ENCODE measurements at regions not wholly inside any gene's neighbourhood (a gene's known extent, or its start where the extent isn't known, plus 50 kb on each side); places are given as distances from the start of the nearest gene placed in this dataset.

GRCh38 chr16:89027281-89027680 is 50.3 kb upstream of the CBFA2T3 start:
- Histone ChIP-seq H3K4me1 (ENCODE audit: control insufficient read depth, insufficient read depth, low read length) (no peaks in the 10 kb centered on the region), H3K9me3 (replicated peaks; ENCODE audit: control insufficient read depth, low read depth, low read length) (peaks cover 6% of the 10 kb centered on the region), H3K36me3 (ENCODE audit: control insufficient read depth, insufficient read depth, low read length) (no peaks in the 10 kb centered on the region), H3K4me3 (ENCODE audit: low read length) (no peak overlapping the region), H3K27ac (ENCODE audit: low read length) (no peak overlapping the region), H3K27me3 (ENCODE audit: control insufficient read depth, insufficient read depth, low read length) (peaks cover 22% of the 10 kb centered on the region)
- no peak for DNase-seq
- no CpG with 5 or more reads among the region's 1 CpG for WGBS (ENCODE audit: insufficient coverage)

- Histone ChIP-seq H3K27ac (ENCODE audit: low read length) (no peak overlapping the region), H3K9me3 (replicated peaks; ENCODE audit: control insufficient read depth, low read depth, low read length) (no peaks in the 10 kb centered on the region), H3K27me3 (ENCODE audit: control insufficient read depth, insufficient read depth, low read length) (peaks cover 13% of the 10 kb centered on the region), H3K4me3 (ENCODE audit: low read length) (no peak overlapping the region), H3K4me1 (ENCODE audit: control insufficient read depth, insufficient read depth, low read length) (no peaks in the 10 kb centered on the region), H3K36me3 (ENCODE audit: control insufficient read depth, insufficient read depth, low read length) (no peaks in the 10 kb centered on the region)
- DNase-seq = peak; percentile 67
- WGBS (ENCODE audit: insufficient coverage) = 68% methylated on average over 13 of the region's 24 CpGs
These were observed 55.0 kb upstream of the CBFA2T3 start for GRCh38 chr16:89031715-89032659.

GRCh38 chr16:89033304-89033703 is 56.3 kb upstream of the CBFA2T3 start:
- Histone ChIP-seq H3K4me1 (ENCODE audit: control insufficient read depth, insufficient read depth, low read length) (no peaks in the 10 kb centered on the region), H3K27me3 (ENCODE audit: control insufficient read depth, insufficient read depth, low read length) (peaks cover 25% of the 10 kb centered on the region), H3K4me3 (ENCODE audit: low read length) (no peak overlapping the region), H3K36me3 (ENCODE audit: control insufficient read depth, insufficient read depth, low read length) (no peaks in the 10 kb centered on the region), H3K9me3 (replicated peaks; ENCODE audit: control insufficient read depth, low read depth, low read length) (no peaks in the 10 kb centered on the region), H3K27ac (ENCODE audit: low read length) (no peak overlapping the region)
- 82% methylated on average over 10 of the region's 10 CpGs for WGBS (ENCODE audit: insufficient coverage)
- DNase-seq = no peak

GRCh38 chr16:89033796-89034572 is 57.0 kb upstream of the CBFA2T3 start:
- H3K9me3 ChIP-seq (replicated peaks; ENCODE audit: control insufficient read depth, low read depth, low read length) = no peaks in the 10 kb centered on the region
- peaks cover 26% of the 10 kb centered on the region for H3K27me3 ChIP-seq (ENCODE audit: control insufficient read depth, insufficient read depth, low read length)
- no peak overlapping the region for H3K27ac ChIP-seq (ENCODE audit: low read length)
- 86% methylated on average over 25 of the region's 31 CpGs for WGBS (ENCODE audit: insufficient coverage)
- H3K4me3 ChIP-seq (ENCODE audit: low read length) = no peak overlapping the region
- H3K4me1 ChIP-seq (ENCODE audit: control insufficient read depth, insufficient read depth, low read length) = no peaks in the 10 kb centered on the region
- DNase-seq = no peak
- H3K36me3 ChIP-seq (ENCODE audit: control insufficient read depth, insufficient read depth, low read length) = no peaks in the 10 kb centered on the region

GRCh38 chr16:89034573-89034961 is 57.6 kb upstream of the CBFA2T3 start:
- H3K27me3 ChIP-seq (ENCODE audit: control insufficient read depth, insufficient read depth, low read length) = peaks cover 26% of the 10 kb centered on the region
- no peak for DNase-seq
- no peak overlapping the region for H3K27ac ChIP-seq (ENCODE audit: low read length)
- H3K4me3 ChIP-seq (ENCODE audit: low read length) = no peak overlapping the region
- no peaks in the 10 kb centered on the region for H3K36me3 ChIP-seq (ENCODE audit: control insufficient read depth, insufficient read depth, low read length)
- no peaks in the 10 kb centered on the region for H3K4me1 ChIP-seq (ENCODE audit: control insufficient read depth, insufficient read depth, low read length)
- no peaks in the 10 kb centered on the region for H3K9me3 ChIP-seq (replicated peaks; ENCODE audit: control insufficient read depth, low read depth, low read length)
- WGBS (ENCODE audit: insufficient coverage) = 31% methylated on average over 5 of the region's 10 CpGs

GRCh38 chr16:89034971-89035668 is 58.1 kb upstream of the CBFA2T3 start:
- no peaks in the 10 kb centered on the region for H3K36me3 ChIP-seq (ENCODE audit: control insufficient read depth, insufficient read depth, low read length)
- WGBS (ENCODE audit: insufficient coverage) = 18% methylated on average over 12 of the region's 23 CpGs
- peaks cover 26% of the 10 kb centered on the region for H3K27me3 ChIP-seq (ENCODE audit: control insufficient read depth, insufficient read depth, low read length)

GRCh38 chr16:89035669-89036570 is 57.7 kb upstream of the ACSF3 start:
- 48% methylated on average over 17 of the region's 22 CpGs for WGBS (ENCODE audit: insufficient coverage)
- H3K9me3 ChIP-seq (replicated peaks; ENCODE audit: control insufficient read depth, low read depth, low read length) = no peaks in the 10 kb centered on the region
- no peaks in the 10 kb centered on the region for H3K36me3 ChIP-seq (ENCODE audit: control insufficient read depth, insufficient read depth, low read length)
- no peak for DNase-seq
- H3K27ac ChIP-seq (ENCODE audit: low read length) = no peak overlapping the region
- peaks cover 28% of the 10 kb centered on the region for H3K27me3 ChIP-seq (ENCODE audit: control insufficient read depth, insufficient read depth, low read length)
- H3K4me3 ChIP-seq (ENCODE audit: low read length) = no peak overlapping the region
- H3K4me1 ChIP-seq (ENCODE audit: control insufficient read depth, insufficient read depth, low read length) = no peaks in the 10 kb centered on the region

More at GRCh38 chr16:89034971-89035668, 58.1 kb upstream of the CBFA2T3 start:
- Histone ChIP-seq H3K9me3 (replicated peaks; ENCODE audit: control insufficient read depth, low read depth, low read length) (no peaks in the 10 kb centered on the region), H3K4me3 (ENCODE audit: low read length) (no peak overlapping the region), H3K27ac (ENCODE audit: low read length) (no peak overlapping the region), H3K4me1 (ENCODE audit: control insufficient read depth, insufficient read depth, low read length) (no peaks in the 10 kb centered on the region)
- no peak for DNase-seq

- WGBS (ENCODE audit: insufficient coverage) = 87% methylated on average over 15 of the region's 15 CpGs
- Histone ChIP-seq H3K27me3 (ENCODE audit: control insufficient read depth, insufficient read depth, low read length) (peaks cover 31% of the 10 kb centered on the region), H3K4me3 (ENCODE audit: low read length) (no peak overlapping the region), H3K27ac (ENCODE audit: low read length) (no peak overlapping the region), H3K9me3 (replicated peaks; ENCODE audit: control insufficient read depth, low read depth, low read length) (no peaks in the 10 kb centered on the region), H3K36me3 (ENCODE audit: control insufficient read depth, insufficient read depth, low read length) (no peaks in the 10 kb centered on the region), H3K4me1 (ENCODE audit: control insufficient read depth, insufficient read depth, low read length) (no peaks in the 10 kb centered on the region)
- DNase-seq = no peak
These were observed 56.9 kb upstream of the ACSF3 start for GRCh38 chr16:89036776-89037175.

Measured in muscle of leg (tissue), 3 donors.